ENCODE measurements at regions not wholly inside any gene's neighbourhood (a gene's known extent, or its start where the extent isn't known, plus 50 kb on each side); places are given as distances from the start of the nearest gene placed in this dataset.

- Histone ChIP-seq H3K27me3 (ENCODE audit: low read depth) (no peaks in the 10 kb centered on the region), H3K4me1 (no peaks in the 10 kb centered on the region), H3K27ac (no peak overlapping the region), H3K4me3 (no peak overlapping the region), H3K9me3 (no peaks in the 10 kb centered on the region), H3K36me3 (no peaks in the 10 kb centered on the region)
- no peak for TF ChIP-seq CTCF (IDR thresholded peaks at IDR 0.05)
- ATAC-seq (no peak), DNase-seq (no peak)
- intact Hi-C loops (cut with DNase I): no loop called here
Observed at GRCh38 chr3:31263897-31264296, 268.8 kb upstream of the STT3B start.

GRCh38 chr3:31265646-31266428 is 266.9 kb upstream of the STT3B start:
- ATAC-seq: peak; percentile 64 to 76
- H3K27ac ChIP-seq: peak overlapping the region; percentile 4
- no peaks in the 10 kb centered on the region for H3K4me1 ChIP-seq
- no peaks in the 10 kb centered on the region for H3K27me3 ChIP-seq (ENCODE audit: low read depth)
- TF ChIP-seq CTCF (IDR thresholded peaks at IDR 0.05): no peak
- no peaks in the 10 kb centered on the region for H3K9me3 ChIP-seq
- no peak for DNase-seq
- intact Hi-C loops (cut with DNase I): no loop called here
- no peak overlapping the region for H3K4me3 ChIP-seq
- no peaks in the 10 kb centered on the region for H3K36me3 ChIP-seq

GRCh38 chr3:31268868-31269267 is 263.9 kb upstream of the STT3B start:
- H3K4me3 ChIP-seq: no peak overlapping the region
- H3K27me3 ChIP-seq (ENCODE audit: low read depth): no peaks in the 10 kb centered on the region
- no peak for TF ChIP-seq CTCF (IDR thresholded peaks at IDR 0.05)
- intact Hi-C loops (cut with DNase I): no loop called here
- no peaks in the 10 kb centered on the region for H3K36me3 ChIP-seq
- peaks cover 3% of the 10 kb centered on the region for H3K4me1 ChIP-seq
- no peak overlapping the region for H3K27ac ChIP-seq
- no peak for ATAC-seq
- no peaks in the 10 kb centered on the region for H3K9me3 ChIP-seq
- no peak for DNase-seq

GRCh38 chr3:31270010-31270409 is 262.7 kb upstream of the STT3B start:
- no peak for TF ChIP-seq CTCF (IDR thresholded peaks at IDR 0.05)
- DNase-seq (no peak), ATAC-seq (no peak)
- Histone ChIP-seq H3K9me3 (no peaks in the 10 kb centered on the region), H3K27ac (no peak overlapping the region), H3K27me3 (ENCODE audit: low read depth) (no peaks in the 10 kb centered on the region), H3K4me3 (no peak overlapping the region), H3K4me1 (peaks cover 14% of the 10 kb centered on the region), H3K36me3 (no peaks in the 10 kb centered on the region)
- intact Hi-C loops (cut with DNase I): no loop called here

GRCh38 chr3:31274326-31275024 is 258.2 kb upstream of the STT3B start:
- Histone ChIP-seq H3K36me3 (no peaks in the 10 kb centered on the region), H3K4me1 (peaks cover 25% of the 10 kb centered on the region), H3K27me3 (ENCODE audit: low read depth) (no peaks in the 10 kb centered on the region), H3K4me3 (no peak overlapping the region), H3K27ac (peak overlapping the region; percentile 65), H3K9me3 (no peaks in the 10 kb centered on the region)
- ATAC-seq: peak in 1 of 2 donors; percentile 23
- intact Hi-C loops (cut with DNase I): no loop called here
- no peak for DNase-seq
- TF ChIP-seq CTCF (IDR thresholded peaks at IDR 0.05): no peak
